Loucy (cell line): ENCODE measurements at regions not wholly inside any gene's neighbourhood (a gene's known extent, or its start where the extent isn't known, plus 50 kb on each side); places are given as distances from the start of the nearest gene placed in this dataset.

Source experiments
- EZH2phosphoT487 ChIP-seq: fragments of 200-600 bp; IDR thresholded peaks from 2 replicates; pipeline ENCODE4 v1.6.1; 2018; ENCODE audit warnings: antibody characterized with exemption, mild to moderate bottlenecking, moderate library complexity, borderline replicate concordance
- TF ChIP-seq, protein P1 (sequence below): fragments of 200-600 bp; sonication (generic); conservative IDR thresholded peaks from 2 replicates; pipeline ENCODE4 v1.5.1; 2014; ENCODE audit warnings: mild to moderate bottlenecking, antibody characterized with exemption, low read length

GRCh38 chr1:173426057-173426456 is 51.1 kb upstream of the PRDX6 start:
- TF ChIP-seq, protein P1, sequence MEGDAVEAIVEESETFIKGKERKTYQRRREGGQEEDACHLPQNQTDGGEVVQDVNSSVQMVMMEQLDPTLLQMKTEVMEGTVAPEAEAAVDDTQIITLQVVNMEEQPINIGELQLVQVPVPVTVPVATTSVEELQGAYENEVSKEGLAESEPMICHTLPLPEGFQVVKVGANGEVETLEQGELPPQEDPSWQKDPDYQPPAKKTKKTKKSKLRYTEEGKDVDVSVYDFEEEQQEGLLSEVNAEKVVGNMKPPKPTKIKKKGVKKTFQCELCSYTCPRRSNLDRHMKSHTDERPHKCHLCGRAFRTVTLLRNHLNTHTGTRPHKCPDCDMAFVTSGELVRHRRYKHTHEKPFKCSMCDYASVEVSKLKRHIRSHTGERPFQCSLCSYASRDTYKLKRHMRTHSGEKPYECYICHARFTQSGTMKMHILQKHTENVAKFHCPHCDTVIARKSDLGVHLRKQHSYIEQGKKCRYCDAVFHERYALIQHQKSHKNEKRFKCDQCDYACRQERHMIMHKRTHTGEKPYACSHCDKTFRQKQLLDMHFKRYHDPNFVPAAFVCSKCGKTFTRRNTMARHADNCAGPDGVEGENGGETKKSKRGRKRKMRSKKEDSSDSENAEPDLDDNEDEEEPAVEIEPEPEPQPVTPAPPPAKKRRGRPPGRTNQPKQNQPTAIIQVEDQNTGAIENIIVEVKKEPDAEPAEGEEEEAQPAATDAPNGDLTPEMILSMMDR: no peak
- no peak for TF ChIP-seq EZH2phosphoT487
